MM.1S (cell line): ENCODE measurements at regions not wholly inside any gene's neighbourhood (a gene's known extent, or its start where the extent isn't known, plus 50 kb on each side); places are given as distances from the start of the nearest gene placed in this dataset.

ENCODE experiments used
- DNase-seq: peaks from one replicate; pipeline ENCODE4 v3.0.0-alpha.2; 2015
- H2AFZ ChIP-seq: fragments of 300-600 bp; sonication (generic); 2 replicates; pipeline ENCODE4 v1.6.0; 2016; ENCODE audit warnings: antibody characterized with exemption, low read length
- H3F3A ChIP-seq: fragments of 300-600 bp; sonication (generic); 2 replicates; pipeline ENCODE4 v1.6.1; 2016; ENCODE audit warnings: mild to moderate bottlenecking, antibody characterized with exemption, low read length, moderate library complexity, mixed read lengths; ENCODE audit not compliant: insufficient read depth
- H3K27ac ChIP-seq: fragments of 300-600 bp; sonication (generic); 2 replicates; pipeline ENCODE4 v1.5.1; 2016; ENCODE audit warnings: mild to moderate bottlenecking, low read length
- H3K27me3 ChIP-seq: fragments of 300-600 bp; sonication (generic); replicated peaks from 2 replicates; pipeline ENCODE4 v1.6.0; 2016; ENCODE audit warnings: low read length; ENCODE audit not compliant: insufficient read depth
- H3K36me3 ChIP-seq: fragments of 300-600 bp; sonication (generic); replicated peaks from 2 replicates; pipeline ENCODE4 v1.6.1; 2016; ENCODE audit warnings: mild to moderate bottlenecking, low read length, mixed read lengths; ENCODE audit not compliant: insufficient read depth
- H3K4me1 ChIP-seq: fragments of 300-600 bp; sonication (generic); 2 replicates; pipeline ENCODE4 v1.6.1; 2016; ENCODE audit warnings: low read length, mixed read lengths
- H3K4me2 ChIP-seq: fragments of 300-600 bp; sonication (generic); 2 replicates; pipeline ENCODE4 v1.6.0; 2016; ENCODE audit warnings: low read depth, low read length
- H3K4me3 ChIP-seq: fragments of 300-600 bp; sonication (generic); 2 replicates; pipeline ENCODE4 v1.5.1; 2016; ENCODE audit warnings: low read length, mixed read lengths
- H3K79me2 ChIP-seq: fragments of 300-600 bp; sonication (generic); 2 replicates; pipeline ENCODE4 v1.6.1; 2016; ENCODE audit warnings: mixed run types, low read length, mixed read lengths
- H3K9ac ChIP-seq: fragments of 300-600 bp; sonication (generic); 2 replicates; pipeline ENCODE4 v1.6.1; 2016; ENCODE audit warnings: low read length, mixed read lengths
- H3K9me2 ChIP-seq: fragments of 300-600 bp; sonication (generic); replicated peaks from 2 replicates; pipeline ENCODE4 v1.6.1; 2016; ENCODE audit warnings: mild to moderate bottlenecking, low read length, mixed read lengths; ENCODE audit not compliant: insufficient read depth
- H3K9me3 ChIP-seq: fragments of 300-600 bp; sonication (generic); replicated peaks from 2 replicates; pipeline ENCODE4 v1.6.1; 2016; ENCODE audit warnings: mild to moderate bottlenecking, low read length, mixed read lengths; ENCODE audit not compliant: insufficient read depth
- H4K20me1 ChIP-seq: fragments of 300-600 bp; sonication (generic); 2 replicates; pipeline ENCODE4 v1.6.1; 2016; ENCODE audit warnings: mild to moderate bottlenecking, low read length, moderate library complexity, mixed read lengths; ENCODE audit not compliant: insufficient read depth
- CTCF ChIP-seq: fragments of 300-600 bp; sonication (generic); IDR thresholded peaks from 2 replicates; pipeline ENCODE4 v1.5.1; 2016; ENCODE audit warnings: antibody characterized with exemption, low read length, mixed read lengths
- EZH2 ChIP-seq: fragments of 300-600 bp; sonication (generic); optimal IDR thresholded peaks from 2 replicates; pipeline ENCODE3; 2017; ENCODE audit warnings: low read depth, mild to moderate bottlenecking, antibody characterized with exemption, low read length, mixed read lengths
- EZH2phosphoT487 ChIP-seq: fragments of 300-600 bp; sonication (generic); IDR thresholded peaks from 2 replicates; pipeline ENCODE4 v1.6.1; 2018; ENCODE audit warnings: antibody characterized with exemption, low read length

GRCh38 chrX:102018208-102018607 is 86.4 kb upstream of the ZMAT1 start:
- Histone ChIP-seq H3K4me3 (no peak overlapping the region), H2AFZ (no peak overlapping the region), H3K27me3 (no peaks in the 10 kb centered on the region), H3K9me3 (no peaks in the 10 kb centered on the region), H3K4me1 (no peaks in the 10 kb centered on the region), H3K9me2 (no peaks in the 10 kb centered on the region), H3K9ac (no peak overlapping the region), H3K27ac (no peak overlapping the region), H3K4me2 (no peak overlapping the region), H4K20me1 (no peaks in the 10 kb centered on the region), H3K79me2 (no peaks in the 10 kb centered on the region), H3F3A (no peaks in the 10 kb centered on the region), H3K36me3 (no peaks in the 10 kb centered on the region)
- DNase-seq: no peak
- TF ChIP-seq CTCF: no peak
- no peak for TF ChIP-seq EZH2
- no peak for TF ChIP-seq EZH2phosphoT487

GRCh38 chrX:102008901-102009300 is 77.1 kb upstream of the ZMAT1 start:
- Histone ChIP-seq H3K9me2 (no peaks in the 10 kb centered on the region), H3K9ac (no peak overlapping the region), H3K27me3 (no peaks in the 10 kb centered on the region), H4K20me1 (no peaks in the 10 kb centered on the region), H2AFZ (no peak overlapping the region), H3K9me3 (no peaks in the 10 kb centered on the region), H3K36me3 (no peaks in the 10 kb centered on the region), H3K27ac (no peak overlapping the region), H3F3A (no peaks in the 10 kb centered on the region), H3K4me3 (no peak overlapping the region), H3K79me2 (no peaks in the 10 kb centered on the region), H3K4me2 (no peak overlapping the region), H3K4me1 (no peaks in the 10 kb centered on the region)
- no peak for TF ChIP-seq CTCF
- TF ChIP-seq EZH2: no peak
- no peak for TF ChIP-seq EZH2phosphoT487
- DNase-seq: no peak

GRCh38 chrX:101999644-102000539 is 68.1 kb upstream of the ZMAT1 start:
- no peaks in the 10 kb centered on the region for H3K27me3 ChIP-seq
- H3F3A ChIP-seq: no peaks in the 10 kb centered on the region
- DNase-seq: no peak
- no peaks in the 10 kb centered on the region for H3K36me3 ChIP-seq
- H3K27ac ChIP-seq: no peak overlapping the region
- H3K4me3 ChIP-seq: no peak overlapping the region
- no peak overlapping the region for H3K9ac ChIP-seq
- no peaks in the 10 kb centered on the region for H3K79me2 ChIP-seq
- H4K20me1 ChIP-seq: no peaks in the 10 kb centered on the region
- no peak overlapping the region for H3K4me2 ChIP-seq
- no peaks in the 10 kb centered on the region for H3K9me3 ChIP-seq
- no peak overlapping the region for H2AFZ ChIP-seq
- no peaks in the 10 kb centered on the region for H3K4me1 ChIP-seq
- no peaks in the 10 kb centered on the region for H3K9me2 ChIP-seq
- no peak for TF ChIP-seq CTCF
- TF ChIP-seq EZH2: no peak
- no peak for TF ChIP-seq EZH2phosphoT487
